ENCODE measurements at regions not wholly inside any gene's neighbourhood (a gene's known extent, or its start where the extent isn't known, plus 50 kb on each side); places are given as distances from the start of the nearest gene placed in this dataset.

GRCh38 chr3:22439626-22440025, 688.6 kb upstream of the ZNF385D start:
- no peak for DNase-seq (ENCODE audit: low read depth in 1 of 2, low spot score in 1 of 2)
- no peak for ATAC-seq
- Histone ChIP-seq H3K4me1 (no peaks in the 10 kb centered on the region), H3K27ac (no peak overlapping the region), H3K4me2 (no peak overlapping the region), H3K9me3 (no peaks in the 10 kb centered on the region), H3K4me3 (no peak overlapping the region)
- FAIRE-seq: no peak
- CTCF ChIA-PET: no interaction called here
- WGBS (ENCODE audit: missing lambda C conversion rate): 19% methylated on average over 4 of the region's 4 CpGs
- TF ChIP-seq JUNB (IDR thresholded peaks at IDR 0.05): no peak
- TF ChIP-seq TFCP2L1 (CRISPR knock-in tag; IDR thresholded peaks at IDR 0.05): no peak
- no peak for TF ChIP-seq HMGXB4 (CRISPR knock-in tag; IDR thresholded peaks at IDR 0.05; ENCODE audit: borderline replicate concordance)
- no peak for TF ChIP-seq JUN (IDR thresholded peaks at IDR 0.05)
- TF ChIP-seq MYC (IDR thresholded peaks at IDR 0.05; ENCODE audit: borderline replicate concordance, low read length): no peak
- TF ChIP-seq NFE2L2 (conservative IDR thresholded peaks at IDR 0.05; ENCODE audit: low read length): no peak
- POLR2A ChIA-PET: no interaction called here

GRCh38 chr3:22441711-22442110, 690.7 kb upstream of the ZNF385D start:
- TF ChIP-seq FOSB (CRISPR knock-in tag; IDR thresholded peaks at IDR 0.05): no peak
- TF ChIP-seq, protein P1, sequence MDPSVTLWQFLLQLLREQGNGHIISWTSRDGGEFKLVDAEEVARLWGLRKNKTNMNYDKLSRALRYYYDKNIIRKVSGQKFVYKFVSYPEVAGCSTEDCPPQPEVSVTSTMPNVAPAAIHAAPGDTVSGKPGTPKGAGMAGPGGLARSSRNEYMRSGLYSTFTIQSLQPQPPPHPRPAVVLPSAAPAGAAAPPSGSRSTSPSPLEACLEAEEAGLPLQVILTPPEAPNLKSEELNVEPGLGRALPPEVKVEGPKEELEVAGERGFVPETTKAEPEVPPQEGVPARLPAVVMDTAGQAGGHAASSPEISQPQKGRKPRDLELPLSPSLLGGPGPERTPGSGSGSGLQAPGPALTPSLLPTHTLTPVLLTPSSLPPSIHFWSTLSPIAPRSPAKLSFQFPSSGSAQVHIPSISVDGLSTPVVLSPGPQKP (IDR thresholded peaks at IDR 0.05; ENCODE audit: low read depth, low read length): no peak
- no peak for TF ChIP-seq BHLHE40 (IDR thresholded peaks at IDR 0.05; ENCODE audit: low read depth, low read length)
- TF ChIP-seq ZNF302 (CRISPR knock-in tag; IDR thresholded peaks at IDR 0.05): no peak
- TF ChIP-seq, protein P2, sequence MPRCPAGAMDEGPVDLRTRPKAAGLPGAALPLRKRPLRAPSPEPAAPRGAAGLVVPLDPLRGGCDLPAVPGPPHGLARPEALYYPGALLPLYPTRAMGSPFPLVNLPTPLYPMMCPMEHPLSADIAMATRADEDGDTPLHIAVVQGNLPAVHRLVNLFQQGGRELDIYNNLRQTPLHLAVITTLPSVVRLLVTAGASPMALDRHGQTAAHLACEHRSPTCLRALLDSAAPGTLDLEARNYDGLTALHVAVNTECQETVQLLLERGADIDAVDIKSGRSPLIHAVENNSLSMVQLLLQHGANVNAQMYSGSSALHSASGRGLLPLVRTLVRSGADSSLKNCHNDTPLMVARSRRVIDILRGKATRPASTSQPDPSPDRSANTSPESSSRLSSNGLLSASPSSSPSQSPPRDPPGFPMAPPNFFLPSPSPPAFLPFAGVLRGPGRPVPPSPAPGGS (IDR thresholded peaks at IDR 0.05): no peak
- TF ChIP-seq MAZ (IDR thresholded peaks at IDR 0.05; ENCODE audit: borderline replicate concordance, low read depth, low read length): no peak
- TF ChIP-seq, protein P3, sequence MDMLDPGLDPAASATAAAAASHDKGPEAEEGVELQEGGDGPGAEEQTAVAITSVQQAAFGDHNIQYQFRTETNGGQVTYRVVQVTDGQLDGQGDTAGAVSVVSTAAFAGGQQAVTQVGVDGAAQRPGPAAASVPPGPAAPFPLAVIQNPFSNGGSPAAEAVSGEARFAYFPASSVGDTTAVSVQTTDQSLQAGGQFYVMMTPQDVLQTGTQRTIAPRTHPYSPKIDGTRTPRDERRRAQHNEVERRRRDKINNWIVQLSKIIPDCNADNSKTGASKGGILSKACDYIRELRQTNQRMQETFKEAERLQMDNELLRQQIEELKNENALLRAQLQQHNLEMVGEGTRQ (IDR thresholded peaks at IDR 0.05): no peak
- no peak for TF ChIP-seq GATA3 (IDR thresholded peaks at IDR 0.05; ENCODE audit: borderline replicate concordance)
- TF ChIP-seq HOXA7 (CRISPR knock-in tag; IDR thresholded peaks at IDR 0.05): no peak
- no peak for TF ChIP-seq CEBPB (IDR thresholded peaks at IDR 0.05)
- CTCF ChIA-PET: no interaction called here
- Histone ChIP-seq H3K4me1 (no peaks in the 10 kb centered on the region), H3K9me3 (no peaks in the 10 kb centered on the region), H3K27ac (no peak overlapping the region), H3K4me2 (no peak overlapping the region), H3K4me3 (no peak overlapping the region)
- no peak for DNase-seq (ENCODE audit: low read depth in 1 of 2, low spot score in 1 of 2)
- WGBS (ENCODE audit: missing lambda C conversion rate): 49% methylated on average over 2 of the region's 2 CpGs
- no peak for ATAC-seq
- no peak for FAIRE-seq
- POLR2A ChIA-PET: no interaction called here

DNA sequence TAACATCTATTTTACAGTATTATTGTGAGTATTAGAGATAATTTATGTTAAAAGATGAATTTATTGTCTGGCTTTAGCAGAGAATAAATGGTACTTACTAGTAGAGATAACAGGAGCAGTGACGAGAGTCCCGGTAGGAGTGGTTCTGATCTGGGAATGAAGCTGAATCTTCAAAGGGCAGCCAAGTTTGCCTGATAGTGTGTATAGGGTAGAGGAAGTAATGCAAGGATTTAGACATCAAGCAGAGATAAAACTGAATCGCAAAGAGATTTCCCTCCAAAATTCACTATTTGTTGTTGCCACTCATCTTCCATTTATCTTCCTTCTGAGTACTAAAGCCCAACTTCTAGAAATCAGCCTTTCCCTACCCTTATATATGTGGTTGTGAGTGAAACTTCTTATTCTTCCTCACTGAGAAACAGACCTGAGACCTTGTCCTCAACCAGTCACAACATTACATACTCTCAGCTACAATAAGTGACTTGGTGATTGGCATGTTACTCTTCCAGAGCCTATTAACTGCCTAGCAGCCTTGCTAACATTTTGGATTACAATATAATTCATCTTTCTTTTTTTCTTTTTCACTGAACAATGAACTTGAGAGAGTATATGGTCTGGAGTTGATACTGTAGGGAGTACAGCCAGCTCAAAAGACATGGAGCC, 692.7 kb upstream of the ZNF385D start:
- Histone ChIP-seq H3K4me3 (no peak overlapping the region), H3K27ac (no peak overlapping the region), H3K9me3 (no peaks in the 10 kb centered on the region), H3K4me1 (no peaks in the 10 kb centered on the region), H3K4me2 (no peak overlapping the region)
- POLR2A ChIA-PET: no interaction called here
- FAIRE-seq (no peak), ATAC-seq (no peak), DNase-seq (ENCODE audit: low read depth in 1 of 2, low spot score in 1 of 2) (no peak)
- CTCF ChIA-PET: no interaction called here
- WGBS (ENCODE audit: missing lambda C conversion rate): 45% methylated on average over 3 of the region's 3 CpGs
- TF ChIP-seq, protein P1 (IDR thresholded peaks at IDR 0.05; ENCODE audit: low read depth, low read length): no peak
- TF ChIP-seq, protein P4, sequence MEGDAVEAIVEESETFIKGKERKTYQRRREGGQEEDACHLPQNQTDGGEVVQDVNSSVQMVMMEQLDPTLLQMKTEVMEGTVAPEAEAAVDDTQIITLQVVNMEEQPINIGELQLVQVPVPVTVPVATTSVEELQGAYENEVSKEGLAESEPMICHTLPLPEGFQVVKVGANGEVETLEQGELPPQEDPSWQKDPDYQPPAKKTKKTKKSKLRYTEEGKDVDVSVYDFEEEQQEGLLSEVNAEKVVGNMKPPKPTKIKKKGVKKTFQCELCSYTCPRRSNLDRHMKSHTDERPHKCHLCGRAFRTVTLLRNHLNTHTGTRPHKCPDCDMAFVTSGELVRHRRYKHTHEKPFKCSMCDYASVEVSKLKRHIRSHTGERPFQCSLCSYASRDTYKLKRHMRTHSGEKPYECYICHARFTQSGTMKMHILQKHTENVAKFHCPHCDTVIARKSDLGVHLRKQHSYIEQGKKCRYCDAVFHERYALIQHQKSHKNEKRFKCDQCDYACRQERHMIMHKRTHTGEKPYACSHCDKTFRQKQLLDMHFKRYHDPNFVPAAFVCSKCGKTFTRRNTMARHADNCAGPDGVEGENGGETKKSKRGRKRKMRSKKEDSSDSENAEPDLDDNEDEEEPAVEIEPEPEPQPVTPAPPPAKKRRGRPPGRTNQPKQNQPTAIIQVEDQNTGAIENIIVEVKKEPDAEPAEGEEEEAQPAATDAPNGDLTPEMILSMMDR (IDR thresholded peaks at IDR 0.05): no peak
- no peak for TF ChIP-seq ZC3H11A (IDR thresholded peaks at IDR 0.05)
- no peak for TF ChIP-seq CHD2 (IDR thresholded peaks at IDR 0.05; ENCODE audit: low read length, partially characterized antibody)
- TF ChIP-seq HOXB13 (CRISPR knock-in tag; IDR thresholded peaks at IDR 0.05; ENCODE audit: low read depth): no peak
- TF ChIP-seq, protein P2 (IDR thresholded peaks at IDR 0.05): no peak
- TF ChIP-seq POLR2A (IDR thresholded peaks at IDR 0.05; ENCODE audit: low read length): no peak
- TF ChIP-seq KDM5A (IDR thresholded peaks at IDR 0.05): no peak
- no peak for TF ChIP-seq FOSB (CRISPR knock-in tag; IDR thresholded peaks at IDR 0.05)
- no peak for TF ChIP-seq RCOR1 (IDR thresholded peaks at IDR 0.05; ENCODE audit: low read depth, low read length)
- TF ChIP-seq MAX (IDR thresholded peaks at IDR 0.05): no peak
- no peak for TF ChIP-seq NR3C1 (IDR thresholded peaks at IDR 0.05)
- no peak for TF ChIP-seq RFX5 (IDR thresholded peaks at IDR 0.05)
- no peak for TF ChIP-seq CEBPB (IDR thresholded peaks at IDR 0.05)
